ENCODE measurements at regions not wholly inside any gene's neighbourhood (a gene's known extent, or its start where the extent isn't known, plus 50 kb on each side); places are given as distances from the start of the nearest gene placed in this dataset.

GRCh38 chr17:63066158-63066813 is 100.3 kb downstream of the TANC2 start:
- Histone ChIP-seq H3K9me3 (ENCODE audit: severe bottlenecking) (no peaks in the 10 kb centered on the region), H3K4me3 (ENCODE audit: low read depth, low read length) (no peak overlapping the region), H3K36me3 (no peaks in the 10 kb centered on the region), H3K27ac (no peak overlapping the region), H3K27me3 (ENCODE audit: insufficient read depth, low read depth, severe bottlenecking) (no peaks in the 10 kb centered on the region)
- DNase-seq: no peak
- no peak for TF ChIP-seq CTCF (IDR thresholded peaks at IDR 0.05; ENCODE audit: low read depth, low read length)

- no peaks in the 10 kb centered on the region for H3K27me3 ChIP-seq (ENCODE audit: insufficient read depth, low read depth, severe bottlenecking)
- no peak overlapping the region for H3K27ac ChIP-seq
- DNase-seq: no peak
- TF ChIP-seq CTCF (IDR thresholded peaks at IDR 0.05; ENCODE audit: low read depth, low read length): no peak
- H3K9me3 ChIP-seq (ENCODE audit: severe bottlenecking): no peaks in the 10 kb centered on the region
- no peak overlapping the region for H3K4me3 ChIP-seq (ENCODE audit: low read depth, low read length)
- no peaks in the 10 kb centered on the region for H3K36me3 ChIP-seq
Measured at GRCh38 chr17:63069245-63069644, 103.2 kb downstream of the TANC2 start.

GRCh38 chr17:63070031-63070430 is 104.0 kb downstream of the TANC2 start:
- Histone ChIP-seq H3K36me3 (no peaks in the 10 kb centered on the region), H3K27me3 (ENCODE audit: insufficient read depth, low read depth, severe bottlenecking) (no peaks in the 10 kb centered on the region), H3K4me3 (ENCODE audit: low read depth, low read length) (no peak overlapping the region), H3K27ac (no peak overlapping the region), H3K9me3 (ENCODE audit: severe bottlenecking) (no peaks in the 10 kb centered on the region)
- no peak for TF ChIP-seq CTCF (IDR thresholded peaks at IDR 0.05; ENCODE audit: low read depth, low read length)
- no peak for DNase-seq

GRCh38 chr17:63071797-63072196 is 105.8 kb downstream of the TANC2 start:
- no peaks in the 10 kb centered on the region for H3K27me3 ChIP-seq (ENCODE audit: insufficient read depth, low read depth, severe bottlenecking)
- H3K36me3 ChIP-seq: no peaks in the 10 kb centered on the region
- no peak for TF ChIP-seq CTCF (IDR thresholded peaks at IDR 0.05; ENCODE audit: low read depth, low read length)
- no peaks in the 10 kb centered on the region for H3K9me3 ChIP-seq (ENCODE audit: severe bottlenecking)
- H3K27ac ChIP-seq: no peak overlapping the region
- H3K4me3 ChIP-seq (ENCODE audit: low read depth, low read length): no peak overlapping the region
- no peak for DNase-seq

GRCh38 chr17:63075969-63076368 is 109.9 kb downstream of the TANC2 start:
- no peaks in the 10 kb centered on the region for H3K9me3 ChIP-seq (ENCODE audit: severe bottlenecking)
- no peak for TF ChIP-seq CTCF (IDR thresholded peaks at IDR 0.05; ENCODE audit: low read depth, low read length)
- no peak overlapping the region for H3K4me3 ChIP-seq (ENCODE audit: low read depth, low read length)
- no peak overlapping the region for H3K27ac ChIP-seq
- DNase-seq: no peak
- no peaks in the 10 kb centered on the region for H3K36me3 ChIP-seq
- no peaks in the 10 kb centered on the region for H3K27me3 ChIP-seq (ENCODE audit: insufficient read depth, low read depth, severe bottlenecking)

- no peak for TF ChIP-seq CTCF (IDR thresholded peaks at IDR 0.05; ENCODE audit: low read depth, low read length)
- DNase-seq: no peak
Measured at GRCh38 chr17:63078707-63079106, 112.7 kb downstream of the TANC2 start.

More at GRCh38 chr17:63078707-63079106, 112.7 kb downstream of the TANC2 start:
- no peaks in the 10 kb centered on the region for H3K27me3 ChIP-seq (ENCODE audit: insufficient read depth, low read depth, severe bottlenecking)
- no peak overlapping the region for H3K27ac ChIP-seq
- no peak overlapping the region for H3K4me3 ChIP-seq (ENCODE audit: low read depth, low read length)
- H3K9me3 ChIP-seq (ENCODE audit: severe bottlenecking): no peaks in the 10 kb centered on the region
- no peaks in the 10 kb centered on the region for H3K36me3 ChIP-seq

All from WERI-Rb-1 (cell line).